ENCODE measurements at regions not wholly inside any gene's neighbourhood (a gene's known extent, or its start where the extent isn't known, plus 50 kb on each side); places are given as distances from the start of the nearest gene placed in this dataset.
"Not testable (repeated sequence)": the region's sequence is repeated elsewhere in the genome, so short reads cannot be mapped to it uniquely, and the experiment has no call there.

- not testable (repeated sequence) for DNase-seq
Measured at GRCh38 chr15:44849701-44850403, 106.6 kb upstream of the TERB2 start.

DNA sequence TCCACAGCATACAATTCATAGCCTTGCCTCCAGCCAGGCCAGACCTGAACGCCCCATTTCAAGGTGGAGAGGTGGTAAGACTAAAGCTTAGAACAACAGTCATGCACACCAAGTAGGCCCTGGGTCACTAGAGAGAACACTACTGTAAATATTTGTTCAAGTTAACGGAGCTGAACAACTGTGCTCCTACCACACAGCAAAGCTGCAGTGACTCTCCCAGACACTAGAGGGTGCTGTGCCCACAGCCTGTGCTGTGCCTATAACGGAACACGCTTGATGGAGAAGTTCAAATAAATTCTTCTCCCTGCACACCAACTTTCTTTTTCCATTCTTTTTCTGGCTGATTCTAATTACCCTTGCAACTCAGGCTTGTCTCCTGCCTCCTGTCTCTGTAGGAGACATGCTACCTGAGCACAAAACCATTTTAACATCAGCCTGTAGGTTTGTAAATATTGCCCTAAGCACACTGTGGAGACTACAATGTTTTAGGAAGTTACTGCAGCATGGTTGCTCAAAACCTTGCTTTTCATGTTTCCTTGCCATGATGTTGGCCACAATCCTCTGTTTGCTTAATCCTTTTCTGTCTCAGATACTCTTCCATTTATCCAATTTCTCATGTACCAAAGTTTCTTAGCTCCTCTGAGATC lies 103.1 kb upstream of the TERB2 start:
- DNase-seq, result peak; percentile 56

DNA sequence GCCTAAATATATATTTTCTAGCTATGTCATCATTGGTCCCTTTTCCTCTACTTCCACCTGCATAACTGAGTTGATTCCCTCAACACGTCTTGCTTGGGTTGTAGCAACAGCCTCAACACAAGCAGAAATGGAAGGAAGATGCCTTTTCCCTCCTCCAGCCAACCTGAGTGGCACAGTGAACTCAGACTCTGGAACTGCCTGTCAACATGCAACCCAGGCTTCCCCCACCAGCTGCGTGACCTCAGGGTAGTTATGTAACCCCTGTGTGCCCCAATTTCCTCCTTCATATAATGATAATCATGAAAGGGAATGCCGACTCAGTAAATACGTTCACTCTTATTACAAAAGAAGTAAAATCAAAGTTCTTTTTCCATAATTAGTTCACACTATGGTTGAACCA lies 101.8 kb upstream of the TERB2 start:
- DNase-seq, result not testable (repeated sequence)

DNA sequence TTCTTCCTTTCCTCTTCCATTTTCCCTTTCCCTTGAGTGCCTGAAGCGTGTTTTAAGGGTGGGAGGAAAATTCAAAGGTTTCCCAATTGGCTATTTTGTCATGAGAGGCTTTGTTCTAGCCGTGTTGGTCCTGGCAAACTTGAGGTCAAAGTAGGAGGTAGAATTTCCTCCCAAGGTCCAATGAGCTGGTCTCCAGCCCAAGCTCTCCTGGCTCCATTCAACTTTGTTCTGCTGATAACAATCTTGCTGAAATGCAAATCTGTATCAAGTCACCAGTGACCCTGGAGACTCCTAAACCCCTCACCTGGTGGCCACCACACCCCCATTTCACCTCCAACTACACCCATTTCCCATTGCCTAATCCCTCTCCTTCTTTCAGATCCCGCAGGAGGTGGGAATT lies 100.2 kb upstream of the TERB2 start:
- not testable (repeated sequence) for DNase-seq

GRCh38 chr15:44857164-44857710 lies 99.2 kb upstream of the TERB2 start:
- DNase-seq, result not testable (repeated sequence)

DNA sequence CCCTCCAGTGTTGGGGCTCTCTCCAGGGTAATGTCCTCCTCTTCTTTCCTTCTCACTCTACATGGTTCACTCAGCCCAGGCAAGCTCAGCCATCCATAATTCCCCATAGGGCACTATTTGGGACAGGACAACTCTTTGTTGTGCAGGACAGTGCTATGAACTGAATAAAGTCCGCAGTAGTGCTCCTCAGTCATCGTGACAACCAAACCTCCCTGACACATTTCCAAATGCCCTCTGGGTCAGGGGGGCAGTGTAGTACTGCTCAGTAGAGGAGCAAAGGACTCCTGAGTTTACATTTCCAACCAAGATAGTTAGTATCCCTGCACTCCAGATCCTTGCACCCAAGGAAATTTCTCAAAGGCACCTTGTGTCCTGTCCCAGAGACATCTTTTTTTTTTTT lies 97.4 kb upstream of the TERB2 start:
- DNase-seq, result not testable (repeated sequence)

DNA sequence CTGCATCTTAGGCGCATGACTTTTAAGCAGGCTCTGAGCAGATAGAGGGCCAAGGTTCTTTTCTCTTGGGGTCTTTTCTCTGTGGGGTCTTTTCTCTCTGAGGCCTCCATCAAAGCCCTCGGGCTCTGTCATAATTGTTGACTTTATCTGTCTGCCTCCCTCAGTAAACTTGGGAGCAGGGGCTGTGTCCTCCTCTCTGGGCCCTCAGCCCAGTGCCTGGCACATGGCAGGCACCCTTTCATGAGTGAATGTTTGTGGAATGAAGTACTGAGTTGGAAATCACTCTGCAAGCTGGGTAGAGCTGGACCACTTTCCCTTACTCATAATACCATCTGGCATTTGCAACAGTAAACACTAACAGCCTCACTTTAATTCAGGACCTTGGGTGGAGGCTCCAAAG lies 96.3 kb upstream of the TERB2 start:
- DNase-seq, result not testable (repeated sequence)

GRCh38 chr15:44861439-44861910 lies 95.0 kb upstream of the TERB2 start:
- DNase-seq, result no peak

- DNase-seq, result no peak
Measured at GRCh38 chr15:44861917-44862316, 94.6 kb upstream of the TERB2 start.

DNA sequence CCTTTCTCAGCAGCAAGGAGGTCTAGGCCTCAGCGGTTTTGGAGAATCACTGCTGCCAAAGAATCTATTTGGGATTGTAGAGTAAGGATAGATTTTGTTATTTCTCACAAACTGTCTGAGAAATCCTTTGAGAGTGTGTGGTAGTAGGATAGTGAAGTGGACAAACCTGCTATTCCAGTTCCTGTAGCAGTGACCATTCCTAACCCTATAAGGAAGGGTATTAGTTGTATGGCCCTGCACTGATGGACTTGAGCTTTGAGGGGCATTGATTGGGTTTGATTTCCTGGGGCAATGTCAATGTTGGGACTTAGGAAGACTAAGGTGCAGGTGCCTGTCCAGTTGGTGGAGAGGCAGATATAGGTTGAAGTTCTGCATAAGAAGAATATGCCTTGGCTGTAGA lies 93.6 kb upstream of the TERB2 start:
- DNase-seq, result not testable (repeated sequence)

DNA sequence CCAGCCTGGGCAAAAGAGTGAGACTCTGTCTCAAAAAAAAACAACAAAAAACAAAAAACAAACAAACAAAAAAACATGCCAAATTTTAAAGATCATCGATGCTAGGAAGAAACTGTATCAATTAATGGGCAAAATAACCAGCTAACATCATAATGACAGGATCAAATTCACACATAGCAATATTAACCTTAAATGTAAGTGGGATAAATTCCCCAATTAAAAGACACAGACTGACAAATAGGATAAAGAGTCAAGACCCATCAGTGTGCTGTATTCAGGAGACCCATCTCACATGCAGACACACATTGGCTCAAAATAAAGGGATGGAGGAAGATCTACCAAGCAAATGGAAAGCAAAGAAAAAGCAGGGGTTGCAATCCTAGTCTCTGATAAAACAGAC lies 88.4 kb upstream of the TERB2 start:
- DNase-seq, result not testable (repeated sequence)

- DNase-seq, result not testable (repeated sequence)
Measured at GRCh38 chr15:44870125-44870524, 86.4 kb upstream of the TERB2 start.

- DNase-seq, result no peak
Measured at GRCh38 chr15:44873103-44873502, 83.4 kb upstream of the TERB2 start.

- DNase-seq, result no peak
Measured at GRCh38 chr15:44879066-44879465, 77.4 kb upstream of the TERB2 start.

GRCh38 chr15:44882499-44882968 lies 74.0 kb upstream of the TERB2 start:
- DNase-seq, result no peak

DNA sequence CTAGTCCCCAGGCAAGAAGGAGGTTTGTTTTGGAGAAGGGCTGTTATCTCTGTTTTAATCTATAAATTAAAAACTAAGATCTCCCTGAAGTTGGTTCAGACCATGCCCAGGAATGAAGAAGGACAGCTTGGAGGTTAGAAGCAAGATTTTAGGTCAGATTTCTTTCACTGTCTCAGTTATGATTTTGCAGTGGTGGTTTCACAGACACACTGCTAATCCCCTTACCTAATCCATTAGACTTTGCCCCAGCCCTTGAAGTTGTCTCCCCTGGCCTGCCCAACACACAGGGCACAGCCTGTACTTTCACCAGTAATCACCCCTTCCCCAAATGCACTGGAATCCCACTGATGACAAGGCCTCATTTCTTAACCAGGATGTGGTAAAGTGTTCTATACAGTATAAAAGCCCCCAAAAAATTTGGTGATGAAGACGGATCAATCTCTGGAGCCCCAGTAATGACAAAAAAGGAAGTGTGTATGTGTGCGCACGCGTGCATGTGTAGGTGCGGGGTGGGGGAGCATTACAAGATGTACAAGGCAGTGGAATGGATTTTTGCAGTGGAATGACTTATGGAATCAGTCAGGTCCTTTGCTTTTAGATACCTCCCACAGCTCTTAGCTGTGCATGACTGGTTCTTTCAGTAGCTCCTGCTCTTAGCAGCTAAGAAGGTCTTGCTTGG lies 73.1 kb upstream of the TERB2 start:
- no peak for DNase-seq

GRCh38 chr15:44898890-44899651 lies 57.4 kb upstream of the TERB2 start:
- not testable (repeated sequence) for DNase-seq

GRCh38 chr15:44899775-44900174 lies 56.7 kb upstream of the TERB2 start:
- DNase-seq, result not testable (repeated sequence)

GRCh38 chr15:44900796-44901195 lies 55.7 kb upstream of the TERB2 start:
- not testable (repeated sequence) for DNase-seq

GRCh38 chr15:44903281-44903680 lies 53.2 kb upstream of the TERB2 start:
- DNase-seq, result not testable (repeated sequence)

- not testable (repeated sequence) for DNase-seq
Measured at GRCh38 chr15:44904651-44905340, 51.7 kb upstream of the TERB2 start.
